Erythroblast (primary cell): ENCODE measurements at regions not wholly inside any gene's neighbourhood (a gene's known extent, or its start where the extent isn't known, plus 50 kb on each side); places are given as distances from the start of the nearest gene placed in this dataset.

ENCODE experiments used
- GATA1 ChIP-seq: IDR thresholded peaks from 2 replicates; pipeline ENCODE4 v1.6.1; 2011; ENCODE audit warnings: low read depth, mild to moderate bottlenecking, control low read depth, low read length, moderate library complexity
- POLR2A ChIP-seq: IDR thresholded peaks from 2 replicates; pipeline ENCODE4 v1.6.1; 2011; ENCODE audit warnings: mild to moderate bottlenecking, low read length

GRCh38 chr5:10118150-10118549, 131.5 kb downstream of the ATPSCKMT start:
- TF ChIP-seq POLR2A (no peak), GATA1 (no peak)
